Erythroblast (primary cell): ENCODE measurements at regions not wholly inside any gene's neighbourhood (a gene's known extent, or its start where the extent isn't known, plus 50 kb on each side); places are given as distances from the start of the nearest gene placed in this dataset.

Source experiments
- GATA1 ChIP-seq: IDR thresholded peaks from 2 replicates; pipeline ENCODE4 v1.6.1; 2011; ENCODE audit warnings: low read depth, mild to moderate bottlenecking, control low read depth, low read length, moderate library complexity
- POLR2A ChIP-seq: IDR thresholded peaks from 2 replicates; pipeline ENCODE4 v1.6.1; 2011; ENCODE audit warnings: mild to moderate bottlenecking, low read length

GRCh38 chr2:12930391-12930790 lies 213.7 kb downstream of the TRIB2 start:
- TF ChIP-seq POLR2A: no peak
- TF ChIP-seq GATA1: no peak
